Activated CD8-positive, alpha-beta T cell treated with anti-CD3 and anti-CD28 coated beads for 36 hours (primary cell): ENCODE measurements at regions not wholly inside any gene's neighbourhood (a gene's known extent, or its start where the extent isn't known, plus 50 kb on each side); places are given as distances from the start of the nearest gene placed in this dataset.

Experiments
- ATAC-seq: fragments of 200-7000 bp; cut with Tn5 transposase; one replicate; pipeline ENCODE4 v1.10.0; 2021; ENCODE audit warnings: mild to moderate bottlenecking, moderate library complexity
- CTCF ChIA-PET: fragments of 350-600 bp; sonication (Branson Sonifier 250); formaldehyde crosslinking; loops from one replicate; lab custom pipeline; 2021; ENCODE audit warnings: antibody characterized with exemption; lab: Charles Lee
- POLR2A ChIA-PET: fragments of 350-600 bp; sonication (Branson Sonifier 250); formaldehyde crosslinking; loops from one replicate; lab custom pipeline; 2021; ENCODE audit warnings: antibody characterized with exemption; lab: Charles Lee
- DNase-seq: peaks from one replicate; pipeline ENCODE4 v3.0.0-alpha.2; 2020
- H3K27ac Mint-ChIP-seq: one replicate; pipeline ENCODE4 v1.8.0; 2021; ENCODE audit warnings: mild to moderate bottlenecking, mixed read lengths
- H3K27me3 Mint-ChIP-seq: one replicate; pipeline ENCODE4 v1.8.0; 2021; ENCODE audit warnings: mixed read lengths
- H3K36me3 Mint-ChIP-seq: one replicate; pipeline ENCODE4 v1.8.0; 2021; ENCODE audit warnings: low read depth, mixed read lengths
- H3K4me1 Mint-ChIP-seq: one replicate; pipeline ENCODE4 v1.8.0; 2021; ENCODE audit warnings: low read depth, mixed read lengths
- H3K4me3 Mint-ChIP-seq: one replicate; pipeline ENCODE4 v1.8.0; 2021; ENCODE audit warnings: mild to moderate bottlenecking, moderate library complexity, mixed read lengths
- H3K9me3 Mint-ChIP-seq: one replicate; pipeline ENCODE4 v1.8.0; 2021; ENCODE audit warnings: mixed read lengths
- intact Hi-C: fragments of 100-400 bp; cut with micrococcal nuclease; formaldehyde crosslinking; loops from one replicate; pipeline ENCODE4 v1.10.0; 2022
- TF ChIP-seq, protein P1 (sequence below): fragments of 200-600 bp; IDR thresholded peaks from one replicate; pipeline ENCODE4 v1.8.0; 2022; ENCODE audit warnings: antibody characterized with exemption, mild to moderate bottlenecking

DNA sequence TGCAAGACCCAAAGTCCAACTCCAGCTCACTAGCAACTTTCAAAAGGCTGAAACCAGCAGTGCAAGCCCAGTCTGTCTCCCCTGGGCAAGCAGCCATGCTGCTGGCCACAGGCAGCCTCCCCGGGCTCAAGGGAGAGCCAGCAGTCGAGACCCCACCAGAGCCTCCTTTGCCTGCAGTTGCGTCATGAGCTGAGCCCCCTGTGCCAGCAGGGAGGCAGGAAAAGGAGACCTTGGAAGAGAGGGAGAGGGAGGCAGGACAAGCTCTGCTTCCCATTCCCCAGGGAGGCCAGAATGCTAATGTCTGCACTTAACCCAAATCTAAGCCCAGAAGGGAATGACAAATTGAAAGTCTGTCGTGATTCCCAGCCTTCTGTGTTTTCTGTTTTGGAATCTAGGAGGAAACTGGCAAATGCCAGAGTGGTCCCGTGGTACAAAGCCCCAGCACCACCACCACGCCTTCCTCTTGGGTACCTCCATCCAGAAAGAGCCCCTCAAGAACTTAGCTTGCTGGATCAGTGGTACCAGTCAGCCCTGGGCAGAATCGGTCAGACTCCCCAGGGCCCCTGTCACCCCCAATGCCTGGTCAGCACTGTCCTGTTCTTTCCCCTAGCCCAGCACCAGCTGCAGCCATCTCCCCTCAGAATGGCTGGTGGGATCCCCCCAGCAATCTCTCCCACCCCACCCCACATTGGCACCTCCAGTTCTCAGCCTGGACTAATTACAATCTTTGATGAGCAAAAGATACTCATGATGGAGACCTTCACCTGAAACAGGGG, 99.3 kb upstream of the TNRC6C start:
- CTCF ChIA-PET: interaction anchor here (1.0 to 1.1 kb wide), 2 partner anchors 24 to 155 kb away, joined by 3 to 4 read pairs; no protein-coding TSS in a partner anchor
- no peaks in the 10 kb centered on the region for H3K27me3 Mint-ChIP-seq
- H3K27ac Mint-ChIP-seq: no peak overlapping the region
- POLR2A ChIA-PET: interaction anchor here (0.8 kb wide), 1 partner anchor 22 kb away, joined by 4 read pairs; no protein-coding TSS in a partner anchor
- H3K4me1 Mint-ChIP-seq: peaks cover 31% of the 10 kb centered on the region
- ATAC-seq: no peak
- no peak for DNase-seq
- TF ChIP-seq, protein P1, sequence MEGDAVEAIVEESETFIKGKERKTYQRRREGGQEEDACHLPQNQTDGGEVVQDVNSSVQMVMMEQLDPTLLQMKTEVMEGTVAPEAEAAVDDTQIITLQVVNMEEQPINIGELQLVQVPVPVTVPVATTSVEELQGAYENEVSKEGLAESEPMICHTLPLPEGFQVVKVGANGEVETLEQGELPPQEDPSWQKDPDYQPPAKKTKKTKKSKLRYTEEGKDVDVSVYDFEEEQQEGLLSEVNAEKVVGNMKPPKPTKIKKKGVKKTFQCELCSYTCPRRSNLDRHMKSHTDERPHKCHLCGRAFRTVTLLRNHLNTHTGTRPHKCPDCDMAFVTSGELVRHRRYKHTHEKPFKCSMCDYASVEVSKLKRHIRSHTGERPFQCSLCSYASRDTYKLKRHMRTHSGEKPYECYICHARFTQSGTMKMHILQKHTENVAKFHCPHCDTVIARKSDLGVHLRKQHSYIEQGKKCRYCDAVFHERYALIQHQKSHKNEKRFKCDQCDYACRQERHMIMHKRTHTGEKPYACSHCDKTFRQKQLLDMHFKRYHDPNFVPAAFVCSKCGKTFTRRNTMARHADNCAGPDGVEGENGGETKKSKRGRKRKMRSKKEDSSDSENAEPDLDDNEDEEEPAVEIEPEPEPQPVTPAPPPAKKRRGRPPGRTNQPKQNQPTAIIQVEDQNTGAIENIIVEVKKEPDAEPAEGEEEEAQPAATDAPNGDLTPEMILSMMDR: no peak
- H3K36me3 Mint-ChIP-seq: no peaks in the 10 kb centered on the region
- intact Hi-C loops: no loop called here
- H3K9me3 Mint-ChIP-seq: no peaks in the 10 kb centered on the region
- H3K4me3 Mint-ChIP-seq: no peak overlapping the region

DNA sequence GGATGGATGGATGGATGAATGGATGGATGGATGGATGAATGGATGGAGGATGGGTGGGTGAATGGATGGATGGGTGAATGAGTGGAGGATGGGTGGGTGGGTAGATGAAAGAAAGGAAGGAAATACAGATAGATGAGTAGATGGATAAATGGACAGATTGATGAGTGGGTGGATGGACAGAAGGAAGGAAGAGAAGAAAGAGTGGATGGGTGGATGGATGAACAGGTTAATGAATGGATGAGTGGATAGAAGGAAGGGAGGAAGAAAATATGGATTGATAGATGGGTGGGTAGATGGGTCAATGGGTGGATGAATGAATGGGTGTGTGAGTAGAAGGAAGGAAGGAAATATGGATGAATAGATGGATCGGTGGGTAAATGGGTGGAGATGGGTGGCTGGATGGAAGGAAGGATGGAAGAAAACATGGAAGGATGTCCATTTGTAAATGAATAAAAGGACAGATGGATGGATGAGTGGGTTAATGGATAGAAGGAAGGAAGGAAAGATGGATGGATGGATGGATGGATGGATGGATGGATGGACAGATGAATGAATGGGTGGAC, 97.3 kb upstream of the TNRC6C start:
- no peak overlapping the region for H3K4me3 Mint-ChIP-seq
- POLR2A ChIA-PET: no interaction called here
- peaks cover 26% of the 10 kb centered on the region for H3K4me1 Mint-ChIP-seq
- CTCF ChIA-PET: no interaction called here
- ATAC-seq: no peak
- H3K9me3 Mint-ChIP-seq: no peaks in the 10 kb centered on the region
- intact Hi-C loops: no loop called here
- no peak for DNase-seq
- no peak overlapping the region for H3K27ac Mint-ChIP-seq
- no peaks in the 10 kb centered on the region for H3K36me3 Mint-ChIP-seq
- TF ChIP-seq, protein P1: no peak
- H3K27me3 Mint-ChIP-seq: no peaks in the 10 kb centered on the region

DNA sequence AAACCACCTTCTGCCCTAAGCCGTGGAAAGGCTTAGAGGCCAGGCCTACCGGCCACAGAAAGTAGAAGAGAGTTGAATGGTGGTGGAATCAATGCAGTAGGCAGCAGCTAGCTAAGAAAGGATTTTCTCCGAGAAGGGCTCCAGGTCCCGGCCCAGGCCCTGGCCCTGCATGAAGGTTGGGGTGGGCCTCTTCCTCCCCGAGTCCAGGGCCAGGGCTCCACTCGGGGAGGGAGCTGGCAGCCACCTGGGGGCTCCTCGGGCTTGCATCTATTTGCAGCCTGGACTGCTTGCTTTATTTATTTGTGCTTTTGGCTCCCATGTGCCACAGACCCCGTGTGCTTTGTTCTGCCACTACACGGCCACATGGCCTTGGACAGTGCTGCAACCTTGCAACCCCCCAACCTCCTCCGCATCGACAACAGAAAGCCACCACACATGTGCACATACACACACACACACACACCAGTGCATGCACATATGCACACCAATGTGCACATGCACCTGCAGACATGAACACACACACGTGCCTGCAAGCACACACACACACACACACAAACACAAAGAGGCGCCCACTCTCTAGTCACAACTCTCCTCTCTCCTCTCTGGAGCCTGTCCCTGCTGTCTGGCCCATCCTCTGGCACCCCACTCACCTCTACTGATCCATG, 96.4 kb upstream of the TNRC6C start:
- Mint-ChIP-seq H3K27me3 (no peaks in the 10 kb centered on the region), H3K27ac (no peak overlapping the region), H3K4me3 (no peak overlapping the region), H3K36me3 (no peaks in the 10 kb centered on the region), H3K9me3 (no peaks in the 10 kb centered on the region), H3K4me1 (peaks cover 20% of the 10 kb centered on the region)
- ATAC-seq: no peak
- ChIA-PET POLR2A (interaction anchor here (1.5 kb wide), 1 partner anchor 13 kb away, joined by 3 read pairs; no protein-coding TSS in a partner anchor), CTCF (no interaction called here)
- TF ChIP-seq, protein P1: no peak
- intact Hi-C loops: no loop called here
- no peak for DNase-seq

DNA sequence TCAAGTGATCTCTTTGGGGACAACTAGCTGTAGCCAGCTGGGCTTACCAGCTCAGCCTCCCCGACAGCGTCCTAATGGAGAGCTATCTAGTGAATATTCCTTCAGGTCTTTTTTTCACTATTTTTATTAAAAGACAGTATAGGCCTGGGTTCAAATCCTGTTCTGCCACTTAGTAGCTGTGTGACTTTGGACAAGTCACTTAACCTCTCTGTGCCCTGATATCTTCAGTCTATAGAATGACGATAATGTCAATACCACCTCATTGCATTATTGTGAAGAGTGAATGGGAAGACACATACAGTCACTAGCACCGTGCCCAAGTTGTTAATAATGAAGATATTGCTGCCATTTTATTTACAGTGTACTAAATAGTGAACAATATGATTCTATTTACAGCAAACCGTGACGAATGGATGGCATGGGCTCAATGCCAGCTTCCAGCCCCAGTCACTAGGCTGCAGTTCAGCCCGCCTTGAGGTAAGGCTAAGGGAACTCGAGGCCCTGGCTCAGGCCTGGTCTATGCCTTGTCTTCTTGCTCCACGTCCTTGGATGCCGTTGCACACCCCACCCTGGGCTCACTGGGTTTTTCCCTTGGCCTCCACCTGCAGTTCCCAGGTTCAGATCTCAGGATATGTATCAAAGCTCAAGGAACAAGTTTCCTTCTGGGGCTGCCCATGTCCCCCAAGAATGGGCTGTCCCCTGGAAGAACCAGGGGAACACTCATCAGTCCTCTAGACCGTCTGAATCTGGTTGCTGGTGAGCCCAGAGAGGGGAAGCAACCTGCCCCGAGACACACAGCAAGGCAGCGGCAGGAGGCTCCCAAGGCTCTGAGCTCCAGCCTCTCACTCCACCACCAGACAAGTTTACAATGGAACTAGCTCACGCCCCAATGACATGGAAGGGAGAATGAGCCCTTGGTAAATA, 95.4 kb upstream of the TNRC6C start:
- no peak overlapping the region for H3K27ac Mint-ChIP-seq
- no peak for ATAC-seq

More for the DNA sequence above, 95.4 kb upstream of the TNRC6C start:
- DNase-seq: no peak
- ChIA-PET CTCF (no interaction called here), POLR2A (interaction anchor here (0.7 to 1.5 kb wide), 2 partner anchors 12 to 14 kb away, joined by 3 read pairs; no protein-coding TSS in a partner anchor)
- H3K9me3 Mint-ChIP-seq: no peaks in the 10 kb centered on the region
- H3K27me3 Mint-ChIP-seq: no peaks in the 10 kb centered on the region
- no peak overlapping the region for H3K4me3 Mint-ChIP-seq
- TF ChIP-seq, protein P1: no peak
- H3K4me1 Mint-ChIP-seq: peaks cover 9% of the 10 kb centered on the region
- intact Hi-C loops: no loop called here
- H3K36me3 Mint-ChIP-seq: no peaks in the 10 kb centered on the region
